ENCODE measurements at regions not wholly inside any gene's neighbourhood (a gene's known extent, or its start where the extent isn't known, plus 50 kb on each side); places are given as distances from the start of the nearest gene placed in this dataset.

DNA sequence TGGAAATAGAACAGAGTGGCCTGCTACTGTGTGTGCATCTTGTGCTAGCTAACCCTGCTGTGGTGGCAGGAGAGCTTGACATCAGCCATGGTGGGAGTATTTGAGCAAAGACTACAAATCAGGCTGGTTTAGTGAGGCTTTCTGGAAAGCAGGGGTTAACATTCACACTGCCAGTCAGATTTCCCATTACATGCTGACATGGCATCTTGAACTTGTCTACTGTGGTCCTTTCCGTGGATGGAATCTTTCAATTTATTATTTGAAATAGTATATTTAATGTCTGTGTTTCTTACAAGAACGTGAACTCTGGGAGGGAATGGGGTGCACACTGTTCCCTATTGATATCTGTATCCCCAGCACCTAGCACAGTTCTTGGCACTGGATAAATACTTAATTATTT is 60.8 kb downstream of the GCNT4 start:
- Histone ChIP-seq H2AFZ (no peak overlapping the region), H3K27me3 (replicated peaks; ENCODE audit: insufficient read depth) (no peaks in the 10 kb centered on the region), H3K79me2 (ENCODE audit: insufficient read depth) (no peaks in the 10 kb centered on the region), H3K9me2 (ENCODE audit: insufficient read depth) (no peaks in the 10 kb centered on the region), H3K9ac (no peak overlapping the region), H3F3A (ENCODE audit: insufficient read depth) (no peaks in the 10 kb centered on the region), H3K36me3 (ENCODE audit: low read depth) (no peaks in the 10 kb centered on the region), H3K27ac (no peak overlapping the region), H3K4me3 (no peak overlapping the region), H4K20me1 (ENCODE audit: insufficient read depth) (no peaks in the 10 kb centered on the region), H3K9me3 (ENCODE audit: low read depth) (no peaks in the 10 kb centered on the region), H3K4me2 (ENCODE audit: unreplicated experiment) (no peak overlapping the region), H3K4me1 (ENCODE audit: insufficient read depth) (no peaks in the 10 kb centered on the region)
- DNase-seq, result no peak
- TF ChIP-seq EZH2phosphoT487 (IDR thresholded peaks at IDR 0.05; ENCODE audit: insufficient read depth, low read depth), result no peak
- TF ChIP-seq EZH2 (IDR thresholded peaks at IDR 0.05; ENCODE audit: insufficient read depth, poor library complexity, severe bottlenecking), result no peak
- 49 to 65% methylated on average over 2 of the region's 2 CpGs for WGBS, 2 experiments (ENCODE audit: low coverage in 1 of 2, low lambda C conversion rate in 2 of 2, missing lambda C conversion rate in 2 of 2)
- in situ Hi-C loops (cut with MboI), result no loop called here

DNA sequence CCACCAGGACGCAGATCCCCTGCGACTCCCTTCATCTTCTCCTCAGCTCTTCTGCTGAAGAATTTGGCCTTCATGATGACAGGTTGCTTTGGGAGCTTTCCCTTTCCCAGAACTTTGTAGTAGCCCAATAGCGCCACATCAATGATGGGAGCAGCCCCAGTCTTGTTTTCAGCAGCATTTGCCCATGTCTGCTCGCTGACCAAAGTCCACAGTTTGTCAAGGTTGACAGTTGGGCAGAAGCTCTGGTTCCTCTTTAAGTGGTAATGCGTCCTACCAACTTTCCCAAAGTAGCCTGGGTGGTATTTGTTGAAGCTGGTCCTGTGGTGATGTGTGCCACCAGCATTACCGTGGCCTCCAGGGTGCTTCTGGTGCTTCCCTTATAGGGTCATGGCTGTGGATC is 62.2 kb downstream of the GCNT4 start:
- no peaks in the 10 kb centered on the region for H3F3A ChIP-seq (ENCODE audit: insufficient read depth)
- DNase-seq, result no peak
- H3K9me2 ChIP-seq (ENCODE audit: insufficient read depth), result no peaks in the 10 kb centered on the region
- no peaks in the 10 kb centered on the region for H3K9me3 ChIP-seq (ENCODE audit: low read depth)
- in situ Hi-C loops (cut with MboI), result no loop called here
- no peaks in the 10 kb centered on the region for H3K27me3 ChIP-seq (replicated peaks; ENCODE audit: insufficient read depth)
- H3K4me1 ChIP-seq (ENCODE audit: insufficient read depth), result no peaks in the 10 kb centered on the region
- TF ChIP-seq EZH2 (IDR thresholded peaks at IDR 0.05; ENCODE audit: insufficient read depth, poor library complexity, severe bottlenecking), result no peak
- TF ChIP-seq EZH2phosphoT487 (IDR thresholded peaks at IDR 0.05; ENCODE audit: insufficient read depth, low read depth), result no peak
- H3K4me2 ChIP-seq (ENCODE audit: unreplicated experiment), result no peak overlapping the region
- H3K4me3 ChIP-seq, result no peak overlapping the region
- no peaks in the 10 kb centered on the region for H3K79me2 ChIP-seq (ENCODE audit: insufficient read depth)
- no peak overlapping the region for H3K9ac ChIP-seq
- WGBS, 2 experiments (ENCODE audit: low coverage in 1 of 2, low lambda C conversion rate in 2 of 2, missing lambda C conversion rate in 2 of 2), result 52 to 59% methylated on average over 6 of the region's 6 CpGs
- H4K20me1 ChIP-seq (ENCODE audit: insufficient read depth), result no peaks in the 10 kb centered on the region
- H2AFZ ChIP-seq, result no peak overlapping the region
- no peak overlapping the region for H3K27ac ChIP-seq
- H3K36me3 ChIP-seq (ENCODE audit: low read depth), result no peaks in the 10 kb centered on the region

DNA sequence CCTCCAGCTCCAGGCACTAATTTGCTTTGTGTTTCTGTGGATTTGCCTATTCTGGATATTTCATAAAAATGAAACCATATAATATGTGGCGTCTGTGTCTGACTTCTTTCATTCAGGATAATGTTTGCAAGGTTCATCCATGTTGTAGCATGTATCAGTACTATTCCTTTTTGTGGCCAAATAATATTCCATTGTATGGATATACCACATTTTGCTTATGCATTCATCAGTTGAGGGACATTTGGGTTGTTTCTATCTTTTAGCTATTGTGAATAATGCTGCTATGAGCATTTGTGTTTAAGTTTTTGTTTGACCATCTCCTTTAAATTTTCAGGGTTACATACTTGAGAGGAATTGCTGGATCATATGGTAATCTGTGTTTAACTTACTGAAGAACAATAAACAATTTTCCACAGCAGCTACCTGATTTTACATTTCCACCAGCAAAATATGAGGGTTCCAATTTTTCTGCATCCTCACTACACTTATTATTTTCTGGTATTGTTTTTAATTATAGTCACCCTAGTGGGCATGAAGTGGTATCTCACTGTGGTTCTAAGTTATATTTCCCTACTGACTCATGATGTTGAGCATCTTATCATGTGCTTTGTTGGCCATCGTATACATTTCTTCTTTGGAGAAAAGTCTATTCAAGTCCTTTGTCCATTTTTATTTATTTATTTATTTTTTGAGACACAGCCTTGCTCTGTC is 63.9 kb downstream of the GCNT4 start:
- no peak for DNase-seq
- no peak overlapping the region for H3K4me3 ChIP-seq
- no peaks in the 10 kb centered on the region for H4K20me1 ChIP-seq (ENCODE audit: insufficient read depth)
- H3K9me3 ChIP-seq (ENCODE audit: low read depth), result no peaks in the 10 kb centered on the region
- H3F3A ChIP-seq (ENCODE audit: insufficient read depth), result no peaks in the 10 kb centered on the region
- H3K79me2 ChIP-seq (ENCODE audit: insufficient read depth), result no peaks in the 10 kb centered on the region
- H3K27ac ChIP-seq, result no peak overlapping the region
- no peaks in the 10 kb centered on the region for H3K36me3 ChIP-seq (ENCODE audit: low read depth)
- in situ Hi-C loops (cut with MboI), result no loop called here
- TF ChIP-seq EZH2 (IDR thresholded peaks at IDR 0.05; ENCODE audit: insufficient read depth, poor library complexity, severe bottlenecking) (no peak), EZH2phosphoT487 (IDR thresholded peaks at IDR 0.05; ENCODE audit: insufficient read depth, low read depth) (no peak)
- H3K4me1 ChIP-seq (ENCODE audit: insufficient read depth), result no peaks in the 10 kb centered on the region
- no peak overlapping the region for H2AFZ ChIP-seq
- H3K9ac ChIP-seq, result no peak overlapping the region
- H3K4me2 ChIP-seq (ENCODE audit: unreplicated experiment), result no peak overlapping the region
- H3K9me2 ChIP-seq (ENCODE audit: insufficient read depth), result no peaks in the 10 kb centered on the region
- H3K27me3 ChIP-seq (replicated peaks; ENCODE audit: insufficient read depth), result no peaks in the 10 kb centered on the region
- 57 to 63% methylated on average over 2 of the region's 2 CpGs for WGBS, 2 experiments (ENCODE audit: low coverage in 1 of 2, low lambda C conversion rate in 2 of 2, missing lambda C conversion rate in 2 of 2)

- H3K9me2 ChIP-seq (ENCODE audit: insufficient read depth), result no peaks in the 10 kb centered on the region
- H3K9ac ChIP-seq, result no peak overlapping the region
- H3K4me1 ChIP-seq (ENCODE audit: insufficient read depth), result no peaks in the 10 kb centered on the region
- 67 to 76% methylated on average over 1 of the region's 1 CpG for WGBS, 2 experiments (ENCODE audit: low coverage in 1 of 2, low lambda C conversion rate in 2 of 2, missing lambda C conversion rate in 2 of 2)
- no peak overlapping the region for H3K4me3 ChIP-seq
- no peaks in the 10 kb centered on the region for H4K20me1 ChIP-seq (ENCODE audit: insufficient read depth)
- no peak for DNase-seq
- no peaks in the 10 kb centered on the region for H3F3A ChIP-seq (ENCODE audit: insufficient read depth)
- H3K36me3 ChIP-seq (ENCODE audit: low read depth), result no peaks in the 10 kb centered on the region
- no peaks in the 10 kb centered on the region for H3K79me2 ChIP-seq (ENCODE audit: insufficient read depth)
- no peaks in the 10 kb centered on the region for H3K9me3 ChIP-seq (ENCODE audit: low read depth)
- no peak overlapping the region for H3K27ac ChIP-seq
- H3K4me2 ChIP-seq (ENCODE audit: unreplicated experiment), result no peak overlapping the region
- H2AFZ ChIP-seq, result no peak overlapping the region
- in situ Hi-C loops (cut with MboI), result no loop called here
- H3K27me3 ChIP-seq (replicated peaks; ENCODE audit: insufficient read depth), result no peaks in the 10 kb centered on the region
- TF ChIP-seq EZH2 (IDR thresholded peaks at IDR 0.05; ENCODE audit: insufficient read depth, poor library complexity, severe bottlenecking) (no peak), EZH2phosphoT487 (IDR thresholded peaks at IDR 0.05; ENCODE audit: insufficient read depth, low read depth) (no peak)
These were observed 74.0 kb downstream of the GCNT4 start for GRCh38 chr5:74978345-74978744.
